Activated naive CD8-positive, alpha-beta T cell treated with anti-CD3 and anti-CD28 coated beads, Interleukin-2, amount 10 ng/mL, durations not matched to agents 7 days and 5 days (primary cell): ENCODE measurements at regions not wholly inside any gene's neighbourhood (a gene's known extent, or its start where the extent isn't known, plus 50 kb on each side); places are given as distances from the start of the nearest gene placed in this dataset.
A peak's percentile ranks its signal among the peaks of the same experiment; 100 is the strongest.

ENCODE experiments used
- ATAC-seq: fragments of 150-1000 bp; cut with Tn5 transposase; one replicate; pipeline ENCODE4 v1.10.0; 2021; ENCODE audit warnings: low read depth, moderate library complexity
- POLR2A ChIA-PET: fragments of 350-600 bp; sonication (Branson Sonifier 250); formaldehyde crosslinking; loops from one replicate; lab custom pipeline; 2021; ENCODE audit warnings: antibody characterized with exemption; lab: Charles Lee
- DNase-seq: peaks from one replicate; pipeline ENCODE4 v3.0.0; 2021
- H3K27ac Mint-ChIP-seq: one replicate; pipeline ENCODE4 v1.8.0; 2022; ENCODE audit warnings: mild to moderate bottlenecking, mixed read lengths
- H3K27me3 Mint-ChIP-seq: one replicate; pipeline ENCODE4 v1.8.0; 2022; ENCODE audit warnings: mild to moderate bottlenecking, moderate library complexity, mixed read lengths
- H3K36me3 Mint-ChIP-seq: one replicate; pipeline ENCODE4 v1.8.0; 2021; ENCODE audit warnings: mild to moderate bottlenecking, mixed read lengths
- H3K4me1 Mint-ChIP-seq: one replicate; pipeline ENCODE4 v1.8.0; 2021; ENCODE audit warnings: mixed read lengths
- H3K4me3 Mint-ChIP-seq: one replicate; pipeline ENCODE4 v1.8.0; 2022; ENCODE audit warnings: mild to moderate bottlenecking, moderate library complexity, mixed read lengths
- H3K9me3 Mint-ChIP-seq: one replicate; pipeline ENCODE4 v1.8.0; 2021; ENCODE audit warnings: mixed read lengths

DNA sequence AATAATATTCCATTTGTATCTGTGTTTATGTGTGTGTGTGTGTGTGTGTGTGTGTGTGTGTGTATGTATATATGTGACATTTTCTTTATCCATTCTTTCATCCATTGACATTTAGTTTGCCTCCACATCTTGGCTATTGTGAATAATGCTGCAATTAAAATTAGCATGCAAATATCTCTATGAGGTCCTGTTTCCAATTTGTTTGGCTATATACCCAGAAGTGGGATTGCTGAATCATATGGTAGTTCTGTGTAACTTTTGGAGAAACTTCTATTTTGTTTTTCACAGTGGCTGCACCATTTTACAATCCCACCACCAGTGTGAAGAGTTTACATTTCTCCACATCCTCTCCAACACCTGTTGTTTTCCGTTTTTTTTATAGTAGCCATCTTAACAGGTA lies 53.1 kb downstream of the CH25H start:
- Mint-ChIP-seq H3K27me3 (peaks cover 20% of the 10 kb centered on the region), H3K36me3 (peaks cover 6% of the 10 kb centered on the region), H3K4me3 (no peak overlapping the region), H3K9me3 (peaks cover 4% of the 10 kb centered on the region), H3K4me1 (peaks cover 15% of the 10 kb centered on the region), H3K27ac (no peak overlapping the region)
- POLR2A ChIA-PET = no interaction called here
- ATAC-seq (no peak), DNase-seq (no peak)

- DNase-seq = no peak
- H3K27me3 Mint-ChIP-seq = peaks cover 20% of the 10 kb centered on the region
- no peak overlapping the region for H3K4me3 Mint-ChIP-seq
- peaks cover 10% of the 10 kb centered on the region for H3K36me3 Mint-ChIP-seq
- H3K27ac Mint-ChIP-seq = no peak overlapping the region
- no peak for ATAC-seq
- POLR2A ChIA-PET = no interaction called here
- H3K9me3 Mint-ChIP-seq = peaks cover 5% of the 10 kb centered on the region
- H3K4me1 Mint-ChIP-seq = peaks cover 8% of the 10 kb centered on the region
Measured at GRCh38 chr10:89153116-89153515, 54.0 kb downstream of the CH25H start.

GRCh38 chr10:89151857-89152256 lies 55.3 kb downstream of the CH25H start:
- Mint-ChIP-seq H3K27me3 (peaks cover 19% of the 10 kb centered on the region), H3K9me3 (peaks cover 11% of the 10 kb centered on the region), H3K36me3 (peaks cover 10% of the 10 kb centered on the region), H3K27ac (no peak overlapping the region), H3K4me1 (peaks cover 8% of the 10 kb centered on the region), H3K4me3 (no peak overlapping the region)
- DNase-seq (no peak), ATAC-seq (no peak)
- POLR2A ChIA-PET = no interaction called here

DNA sequence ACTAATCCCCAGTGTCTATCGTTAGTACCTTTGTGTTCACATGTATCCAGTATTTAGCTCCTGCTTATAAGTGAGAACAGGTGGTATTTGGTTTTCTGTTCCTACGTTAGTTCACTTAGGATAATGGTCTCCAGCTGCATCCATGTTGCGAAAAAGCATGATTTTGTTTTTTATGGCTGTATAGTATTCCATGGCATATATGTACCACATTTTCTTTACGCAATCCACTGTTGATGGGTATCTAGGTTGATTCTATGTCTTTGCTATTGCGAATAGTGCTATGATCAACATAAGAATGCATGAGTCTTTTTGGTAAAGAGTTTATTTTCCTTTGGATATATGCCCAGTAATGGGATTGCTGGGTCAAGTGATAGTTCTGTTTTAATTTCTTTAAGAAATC lies 59.1 kb downstream of the CH25H start:
- H3K4me1 Mint-ChIP-seq = peaks cover 13% of the 10 kb centered on the region
- H3K36me3 Mint-ChIP-seq = peaks cover 7% of the 10 kb centered on the region
- ATAC-seq = no peak
- peaks cover 9% of the 10 kb centered on the region for H3K9me3 Mint-ChIP-seq
- DNase-seq = no peak
- peaks cover 3% of the 10 kb centered on the region for H3K27me3 Mint-ChIP-seq
- POLR2A ChIA-PET = no interaction called here
- H3K4me3 Mint-ChIP-seq = no peak overlapping the region
- H3K27ac Mint-ChIP-seq = no peak overlapping the region

- DNase-seq (no peak), ATAC-seq (no peak)
- Mint-ChIP-seq H3K27me3 (peaks cover 3% of the 10 kb centered on the region), H3K36me3 (peaks cover 7% of the 10 kb centered on the region), H3K27ac (no peak overlapping the region), H3K4me3 (no peak overlapping the region), H3K9me3 (peaks cover 9% of the 10 kb centered on the region), H3K4me1 (peaks cover 18% of the 10 kb centered on the region)
- POLR2A ChIA-PET = no interaction called here
Measured at GRCh38 chr10:89147256-89147655, 59.9 kb downstream of the CH25H start.

GRCh38 chr10:89144836-89145235 lies 62.3 kb downstream of the CH25H start:
- Mint-ChIP-seq H3K27ac (no peak overlapping the region), H3K4me3 (no peak overlapping the region), H3K9me3 (peaks cover 9% of the 10 kb centered on the region), H3K36me3 (peaks cover 7% of the 10 kb centered on the region), H3K27me3 (no peaks in the 10 kb centered on the region), H3K4me1 (peaks cover 18% of the 10 kb centered on the region)
- POLR2A ChIA-PET = no interaction called here
- DNase-seq (no peak), ATAC-seq (no peak)

- peaks cover 20% of the 10 kb centered on the region for H3K4me1 Mint-ChIP-seq
- DNase-seq = no peak
- H3K27ac Mint-ChIP-seq = no peak overlapping the region
- H3K4me3 Mint-ChIP-seq = peak overlapping the region; percentile 25
- peaks cover 3% of the 10 kb centered on the region for H3K36me3 Mint-ChIP-seq
- POLR2A ChIA-PET = no interaction called here
- peaks cover 1% of the 10 kb centered on the region for H3K9me3 Mint-ChIP-seq
- no peaks in the 10 kb centered on the region for H3K27me3 Mint-ChIP-seq
- no peak for ATAC-seq
Measured at GRCh38 chr10:89142590-89142989, 64.5 kb downstream of the CH25H start.

DNA sequence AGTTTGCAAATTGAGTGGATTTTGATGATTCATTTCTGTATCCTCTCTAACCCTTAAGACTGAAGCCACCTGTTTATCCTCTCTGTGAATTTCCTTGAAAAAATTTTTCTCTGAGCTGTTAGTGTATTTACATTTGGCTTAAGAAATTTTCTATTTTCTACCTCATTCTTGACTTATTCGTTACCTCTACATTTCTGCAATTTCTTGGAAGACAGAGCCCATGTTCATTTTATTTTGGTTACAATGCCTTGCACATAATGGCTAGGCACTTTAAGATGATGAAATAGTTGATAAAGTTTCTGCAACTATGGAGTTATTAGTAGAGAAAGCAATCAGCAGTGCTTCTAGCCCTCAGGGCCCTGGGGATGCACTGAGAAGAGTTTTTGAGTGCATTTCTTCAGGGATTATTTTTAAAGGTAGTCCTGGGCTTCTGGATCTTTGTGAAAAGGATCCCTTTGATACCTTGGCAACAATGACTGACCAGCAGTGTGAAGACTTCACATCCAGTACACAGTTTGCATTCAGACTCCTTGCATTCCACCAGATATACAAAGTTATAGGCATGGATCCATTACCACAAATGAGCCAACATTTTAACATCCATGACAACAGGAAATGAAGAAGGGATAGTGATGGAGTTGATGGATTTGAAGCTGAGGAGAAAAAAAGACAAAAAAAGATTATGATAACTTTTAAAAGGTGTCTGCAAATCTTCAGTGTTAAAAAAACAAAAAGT lies 68.2 kb downstream of the CH25H start:
- POLR2A ChIA-PET = no interaction called here
- ATAC-seq (no peak), DNase-seq (no peak)
- H3K4me1 Mint-ChIP-seq = peaks cover 13% of the 10 kb centered on the region
- no peak overlapping the region for H3K4me3 Mint-ChIP-seq
- H3K27ac Mint-ChIP-seq = no peak overlapping the region
- peaks cover 3% of the 10 kb centered on the region for H3K36me3 Mint-ChIP-seq
- no peaks in the 10 kb centered on the region for H3K9me3 Mint-ChIP-seq
- H3K27me3 Mint-ChIP-seq = peaks cover 11% of the 10 kb centered on the region

DNA sequence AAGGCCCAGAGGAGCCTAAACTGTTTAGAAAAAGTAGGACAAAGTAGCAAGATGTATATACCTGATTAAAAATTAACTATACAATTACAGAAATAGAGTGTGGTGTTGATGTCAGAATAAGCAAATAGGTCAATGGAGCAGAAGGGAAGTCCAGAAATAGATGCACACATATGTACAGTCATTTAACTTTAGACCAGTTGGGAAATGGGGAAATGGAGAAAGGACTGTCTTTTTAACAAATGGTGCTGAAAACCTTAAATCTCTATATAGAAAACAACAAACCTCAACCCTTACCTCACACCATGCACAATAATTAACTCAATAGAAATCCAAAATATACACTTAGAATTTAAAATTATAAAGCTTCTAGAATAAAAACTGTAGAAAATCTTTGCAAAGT lies 72.2 kb downstream of the CH25H start:
- Mint-ChIP-seq H3K4me1 (peaks cover 2% of the 10 kb centered on the region), H3K27ac (no peak overlapping the region), H3K4me3 (no peak overlapping the region), H3K27me3 (peaks cover 24% of the 10 kb centered on the region), H3K9me3 (no peaks in the 10 kb centered on the region), H3K36me3 (no peaks in the 10 kb centered on the region)
- ATAC-seq (no peak), DNase-seq (no peak)
- POLR2A ChIA-PET = no interaction called here

DNA sequence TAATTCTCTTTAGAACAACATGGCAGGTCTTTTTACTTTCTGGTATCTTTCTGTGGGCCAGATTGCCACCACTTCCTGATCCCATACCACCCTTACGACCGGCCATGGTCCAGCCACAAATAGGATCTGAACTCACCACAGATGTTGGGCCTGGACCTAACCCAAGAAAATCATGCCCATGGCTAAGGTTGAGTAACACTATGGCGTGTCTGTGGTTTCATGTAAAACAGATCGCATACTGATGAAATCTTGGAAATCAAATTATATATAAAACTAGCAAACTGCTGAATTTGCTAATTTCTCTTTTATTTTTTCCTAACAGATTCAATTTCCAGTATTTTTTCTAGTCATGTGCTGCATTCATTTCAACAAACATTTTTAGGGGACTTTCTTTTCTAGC lies 77.2 kb downstream of the CH25H start:
- DNase-seq (no peak), ATAC-seq (no peak)
- Mint-ChIP-seq H3K36me3 (no peaks in the 10 kb centered on the region), H3K4me3 (no peak overlapping the region), H3K27ac (no peak overlapping the region), H3K9me3 (no peaks in the 10 kb centered on the region), H3K4me1 (peaks cover 1% of the 10 kb centered on the region), H3K27me3 (peaks cover 25% of the 10 kb centered on the region)
- POLR2A ChIA-PET = no interaction called here

DNA sequence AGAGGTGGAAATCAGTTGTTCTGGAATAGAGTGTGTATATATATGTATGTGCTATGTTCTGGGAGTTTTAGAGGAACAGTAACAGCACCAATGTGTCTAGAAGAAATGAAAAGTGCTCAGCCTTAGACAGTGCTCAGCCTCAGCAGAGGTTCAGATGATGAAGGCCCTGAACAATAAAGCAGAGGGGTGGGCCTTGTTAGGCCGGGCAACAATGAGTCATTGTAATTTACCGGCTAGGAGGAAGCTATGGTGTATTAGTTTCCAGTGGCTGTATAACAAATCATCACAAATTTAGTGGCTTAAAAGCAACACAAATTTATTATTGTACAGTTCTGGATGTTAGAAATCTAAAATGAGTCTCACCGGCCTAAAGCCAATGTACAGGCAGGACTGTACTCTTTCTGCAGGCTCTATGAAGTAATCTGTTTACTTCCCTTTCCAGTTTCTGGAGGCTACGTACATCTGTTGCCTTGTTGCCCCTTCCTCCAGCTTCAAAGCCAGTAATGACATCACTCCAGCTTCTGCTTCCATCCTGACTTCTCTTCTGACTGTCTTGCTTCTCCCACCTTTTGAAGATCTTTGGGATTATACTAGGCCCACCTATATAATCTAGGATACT lies 84.6 kb downstream of the CH25H start:
- Mint-ChIP-seq H3K27me3 (peaks cover 32% of the 10 kb centered on the region), H3K27ac (no peak overlapping the region), H3K9me3 (no peaks in the 10 kb centered on the region), H3K36me3 (no peaks in the 10 kb centered on the region), H3K4me3 (no peak overlapping the region), H3K4me1 (no peaks in the 10 kb centered on the region)
- DNase-seq (no peak), ATAC-seq (no peak)
- POLR2A ChIA-PET = no interaction called here

- Mint-ChIP-seq H3K36me3 (no peaks in the 10 kb centered on the region), H3K4me3 (no peak overlapping the region), H3K9me3 (no peaks in the 10 kb centered on the region), H3K27ac (no peak overlapping the region), H3K4me1 (no peaks in the 10 kb centered on the region), H3K27me3 (peaks cover 40% of the 10 kb centered on the region)
- DNase-seq (no peak), ATAC-seq (no peak)
- POLR2A ChIA-PET = no interaction called here
Measured at GRCh38 chr10:89121764-89122020, 85.4 kb downstream of the CH25H start.

- Mint-ChIP-seq H3K9me3 (no peaks in the 10 kb centered on the region), H3K27ac (no peak overlapping the region), H3K4me3 (no peak overlapping the region), H3K36me3 (no peaks in the 10 kb centered on the region), H3K27me3 (peaks cover 43% of the 10 kb centered on the region), H3K4me1 (no peaks in the 10 kb centered on the region)
- ATAC-seq (no peak), DNase-seq (no peak)
- POLR2A ChIA-PET = no interaction called here
Measured at GRCh38 chr10:89120931-89121763, 86.0 kb downstream of the CH25H start.

DNA sequence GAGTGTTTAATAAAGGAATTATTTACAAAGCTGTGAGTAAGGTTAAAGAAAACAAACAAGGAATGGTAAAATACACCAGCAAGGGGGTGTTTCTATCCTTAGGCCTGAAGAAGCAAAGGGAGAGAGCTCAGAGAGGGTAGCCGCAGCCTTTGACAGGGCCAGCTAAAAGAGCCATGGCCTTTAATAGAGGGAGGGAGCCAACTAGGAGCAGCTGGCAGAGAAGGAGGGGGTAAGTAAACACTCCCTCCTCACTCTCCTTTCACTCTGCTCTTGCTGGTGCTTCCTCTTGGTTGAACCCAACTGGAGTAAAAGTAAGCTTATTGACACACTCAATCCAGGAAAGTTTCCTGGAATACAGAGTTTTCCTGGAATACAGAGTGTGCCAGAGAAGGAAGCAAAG lies 87.5 kb downstream of the CH25H start:
- POLR2A ChIA-PET = no interaction called here
- no peak overlapping the region for H3K27ac Mint-ChIP-seq

More for the DNA sequence above, 87.5 kb downstream of the CH25H start:
- DNase-seq (no peak), ATAC-seq (no peak)
- peaks cover 40% of the 10 kb centered on the region for H3K27me3 Mint-ChIP-seq
- no peaks in the 10 kb centered on the region for H3K36me3 Mint-ChIP-seq
- H3K9me3 Mint-ChIP-seq = no peaks in the 10 kb centered on the region
- H3K4me1 Mint-ChIP-seq = no peaks in the 10 kb centered on the region
- H3K4me3 Mint-ChIP-seq = no peak overlapping the region
